ENCODE measurements at regions not wholly inside any gene's neighbourhood (a gene's known extent, or its start where the extent isn't known, plus 50 kb on each side); places are given as distances from the start of the nearest gene placed in this dataset.
"Not testable (repeated sequence)": the region's sequence is repeated elsewhere in the genome, so short reads cannot be mapped to it uniquely, and the experiment has no call there.

DNA sequence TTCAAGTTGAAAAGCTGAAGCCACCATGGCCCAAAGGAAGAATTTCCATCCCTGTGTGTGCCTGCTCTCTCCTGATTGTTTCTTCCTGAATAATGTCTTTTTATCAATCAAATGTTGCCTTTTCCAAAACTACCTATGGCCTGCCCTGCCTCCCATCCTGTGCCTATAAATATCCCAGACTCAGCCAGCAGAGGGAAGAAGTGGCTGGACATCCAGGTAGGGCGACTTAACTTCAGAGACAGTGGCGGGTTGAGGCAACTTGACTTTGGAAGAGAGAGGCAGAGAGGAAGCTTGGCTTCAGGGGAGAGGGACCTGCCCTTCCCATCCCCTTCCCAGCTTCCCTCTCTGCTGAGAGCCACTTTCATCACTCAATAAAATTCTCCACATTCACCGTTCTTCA is 133.0 kb downstream of the LCA5 start:
- Mint-ChIP-seq H3K4me1 (ENCODE audit: low read depth) (peaks cover 10% of the 10 kb centered on the region), H3K4me3 (ENCODE audit: unreplicated experiment) (no peak overlapping the region), H3K9me3 (ENCODE audit: low read depth) (peaks cover 3% of the 10 kb centered on the region), H3K36me3 (ENCODE audit: low read depth) (no peaks in the 10 kb centered on the region), H3K27me3 (ENCODE audit: low read depth) (no peaks in the 10 kb centered on the region), H3K27ac (ENCODE audit: unreplicated experiment) (no peak overlapping the region)
- DNase-seq (ENCODE audit: low spot score), result no peak
- TF ChIP-seq, protein P1, sequence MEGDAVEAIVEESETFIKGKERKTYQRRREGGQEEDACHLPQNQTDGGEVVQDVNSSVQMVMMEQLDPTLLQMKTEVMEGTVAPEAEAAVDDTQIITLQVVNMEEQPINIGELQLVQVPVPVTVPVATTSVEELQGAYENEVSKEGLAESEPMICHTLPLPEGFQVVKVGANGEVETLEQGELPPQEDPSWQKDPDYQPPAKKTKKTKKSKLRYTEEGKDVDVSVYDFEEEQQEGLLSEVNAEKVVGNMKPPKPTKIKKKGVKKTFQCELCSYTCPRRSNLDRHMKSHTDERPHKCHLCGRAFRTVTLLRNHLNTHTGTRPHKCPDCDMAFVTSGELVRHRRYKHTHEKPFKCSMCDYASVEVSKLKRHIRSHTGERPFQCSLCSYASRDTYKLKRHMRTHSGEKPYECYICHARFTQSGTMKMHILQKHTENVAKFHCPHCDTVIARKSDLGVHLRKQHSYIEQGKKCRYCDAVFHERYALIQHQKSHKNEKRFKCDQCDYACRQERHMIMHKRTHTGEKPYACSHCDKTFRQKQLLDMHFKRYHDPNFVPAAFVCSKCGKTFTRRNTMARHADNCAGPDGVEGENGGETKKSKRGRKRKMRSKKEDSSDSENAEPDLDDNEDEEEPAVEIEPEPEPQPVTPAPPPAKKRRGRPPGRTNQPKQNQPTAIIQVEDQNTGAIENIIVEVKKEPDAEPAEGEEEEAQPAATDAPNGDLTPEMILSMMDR (IDR thresholded peaks at IDR 0.05), result peak; percentile 32

DNA sequence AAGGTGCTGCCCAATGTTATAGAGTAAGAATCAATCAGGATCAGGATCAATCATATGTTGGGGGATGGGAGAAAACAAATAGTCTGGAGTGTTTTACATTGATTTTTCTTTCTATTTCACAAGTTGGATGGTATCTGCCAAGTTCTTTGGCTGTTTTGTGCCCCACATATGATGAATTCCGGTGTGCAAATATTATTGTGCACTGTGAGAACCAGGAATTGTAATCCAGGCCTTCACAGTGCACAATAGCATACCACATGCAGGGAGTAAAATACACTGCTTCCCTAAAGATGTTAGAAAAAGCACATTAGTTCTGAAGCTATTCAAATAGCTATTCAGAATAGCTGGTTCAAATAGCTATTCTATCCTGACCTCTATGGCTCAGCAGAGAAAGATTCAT is 133.7 kb downstream of the LCA5 start:
- TF ChIP-seq, protein P1 (IDR thresholded peaks at IDR 0.05), result no peak
- no peak overlapping the region for H3K4me3 Mint-ChIP-seq (ENCODE audit: unreplicated experiment)
- H3K4me1 Mint-ChIP-seq (ENCODE audit: low read depth), result peaks cover 10% of the 10 kb centered on the region

DNA sequence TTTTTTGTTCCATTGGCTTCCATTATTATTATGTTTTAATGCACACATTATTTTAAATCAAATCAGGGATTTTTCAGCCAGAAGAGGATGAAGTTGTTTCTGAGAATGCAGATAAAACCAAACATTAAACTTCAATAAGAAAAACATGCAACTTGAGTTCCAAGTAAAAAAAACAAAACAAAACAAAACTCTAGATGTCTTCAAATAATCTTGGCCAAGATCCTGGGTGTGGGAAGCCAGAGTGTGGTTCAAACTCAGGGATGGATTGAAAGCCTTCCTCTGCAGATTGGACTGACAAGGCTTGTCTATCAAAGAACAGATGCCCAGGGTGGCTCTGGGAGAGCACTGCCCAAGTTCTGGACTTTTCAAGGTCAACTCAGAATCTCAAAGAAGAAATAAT is 134.1 kb downstream of the LCA5 start:
- no peaks in the 10 kb centered on the region for H3K36me3 Mint-ChIP-seq (ENCODE audit: low read depth)
- peaks cover 3% of the 10 kb centered on the region for H3K9me3 Mint-ChIP-seq (ENCODE audit: low read depth)
- TF ChIP-seq, protein P1 (IDR thresholded peaks at IDR 0.05), result no peak
- DNase-seq (ENCODE audit: low spot score), result no peak
- peaks cover 10% of the 10 kb centered on the region for H3K4me1 Mint-ChIP-seq (ENCODE audit: low read depth)
- H3K27ac Mint-ChIP-seq (ENCODE audit: unreplicated experiment), result no peak overlapping the region
- H3K4me3 Mint-ChIP-seq (ENCODE audit: unreplicated experiment), result no peak overlapping the region
- no peaks in the 10 kb centered on the region for H3K27me3 Mint-ChIP-seq (ENCODE audit: low read depth)

More for the DNA sequence above, 133.7 kb downstream of the LCA5 start:
- H3K27ac Mint-ChIP-seq (ENCODE audit: unreplicated experiment), result no peak overlapping the region
- no peaks in the 10 kb centered on the region for H3K36me3 Mint-ChIP-seq (ENCODE audit: low read depth)
- peaks cover 3% of the 10 kb centered on the region for H3K9me3 Mint-ChIP-seq (ENCODE audit: low read depth)
- no peak for DNase-seq (ENCODE audit: low spot score)
- H3K27me3 Mint-ChIP-seq (ENCODE audit: low read depth), result no peaks in the 10 kb centered on the region

DNA sequence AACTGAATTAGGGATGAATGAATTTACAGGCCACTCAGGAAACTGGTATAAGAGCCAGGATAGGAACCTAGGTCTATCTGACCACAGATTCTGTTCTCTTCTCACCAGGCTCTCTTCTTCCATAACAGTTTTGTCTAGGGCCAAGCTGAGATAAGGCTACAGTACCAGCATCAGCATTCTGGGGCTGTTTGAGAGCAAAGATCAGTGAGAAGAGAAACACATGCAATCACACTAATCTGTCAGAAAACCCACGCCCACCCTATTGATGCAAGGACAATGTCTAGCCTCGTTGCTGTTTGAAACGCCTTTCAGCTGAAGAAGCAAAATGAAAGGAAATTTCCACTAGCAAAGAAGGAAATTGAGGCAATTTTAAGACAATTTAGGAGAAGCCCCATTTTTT is 137.7 kb downstream of the LCA5 start:
- Mint-ChIP-seq H3K27ac (ENCODE audit: unreplicated experiment) (no peak overlapping the region), H3K4me1 (ENCODE audit: low read depth) (peaks cover 10% of the 10 kb centered on the region), H3K9me3 (ENCODE audit: low read depth) (no peaks in the 10 kb centered on the region), H3K4me3 (ENCODE audit: unreplicated experiment) (no peak overlapping the region), H3K27me3 (ENCODE audit: low read depth) (no peaks in the 10 kb centered on the region), H3K36me3 (ENCODE audit: low read depth) (no peaks in the 10 kb centered on the region)
- TF ChIP-seq, protein P1 (IDR thresholded peaks at IDR 0.05), result no peak
- no peak for DNase-seq (ENCODE audit: low spot score)

DNA sequence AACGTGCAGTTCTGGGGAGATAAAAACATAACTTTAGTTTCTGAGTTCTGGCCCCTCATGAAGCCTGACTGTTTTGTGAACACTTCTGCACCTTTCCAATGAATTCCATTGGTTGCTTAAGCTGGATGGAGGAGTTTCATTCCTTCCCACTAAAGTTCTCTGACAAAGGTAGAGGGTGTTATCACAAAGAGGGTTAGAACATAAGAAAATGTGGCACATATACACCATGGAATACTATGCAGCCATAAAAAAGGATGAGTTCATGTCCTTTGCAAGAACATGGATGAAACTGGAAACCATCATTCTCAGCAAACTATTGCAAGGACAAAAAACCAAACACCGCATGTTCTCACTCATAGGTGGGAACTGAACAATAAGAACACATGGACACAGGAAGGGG is 138.6 kb downstream of the LCA5 start:
- H3K4me3 Mint-ChIP-seq (ENCODE audit: unreplicated experiment); H3K36me3 Mint-ChIP-seq (ENCODE audit: low read depth); H3K27me3 Mint-ChIP-seq (ENCODE audit: low read depth); DNase-seq (ENCODE audit: low spot score); H3K27ac Mint-ChIP-seq (ENCODE audit: unreplicated experiment); H3K9me3 Mint-ChIP-seq (ENCODE audit: low read depth): not testable (repeated sequence)
- H3K4me1 Mint-ChIP-seq (ENCODE audit: low read depth), result peaks cover 10% of the 10 kb centered on the region

DNA sequence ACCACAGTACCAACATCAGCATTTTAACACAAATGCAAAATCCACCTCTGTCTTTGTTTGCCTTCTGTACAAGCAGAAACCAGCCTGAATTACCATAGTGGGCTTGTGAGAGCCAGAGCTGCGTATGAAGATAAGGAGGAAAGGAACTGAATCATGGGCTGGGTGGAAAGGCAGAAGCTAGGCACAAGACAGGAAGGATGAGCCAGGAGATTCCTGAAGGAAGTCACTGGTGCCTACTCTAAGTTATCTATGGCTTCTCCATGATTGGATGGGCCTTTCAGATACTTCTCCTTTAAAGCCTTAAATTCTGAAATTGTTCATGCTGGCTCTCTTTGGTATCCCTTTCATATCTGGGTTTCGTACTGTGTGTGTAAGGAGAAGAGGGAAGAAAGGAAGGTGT is 140.6 kb downstream of the LCA5 start:
- TF ChIP-seq, protein P1 (IDR thresholded peaks at IDR 0.05), result no peak
- no peaks in the 10 kb centered on the region for H3K36me3 Mint-ChIP-seq (ENCODE audit: low read depth)

More for the DNA sequence above, 140.6 kb downstream of the LCA5 start:
- no peaks in the 10 kb centered on the region for H3K4me1 Mint-ChIP-seq (ENCODE audit: low read depth)
- no peaks in the 10 kb centered on the region for H3K27me3 Mint-ChIP-seq (ENCODE audit: low read depth)
- H3K9me3 Mint-ChIP-seq (ENCODE audit: low read depth), result no peaks in the 10 kb centered on the region
- H3K27ac Mint-ChIP-seq (ENCODE audit: unreplicated experiment), result no peak overlapping the region
- DNase-seq (ENCODE audit: low spot score), result no peak
- no peak overlapping the region for H3K4me3 Mint-ChIP-seq (ENCODE audit: unreplicated experiment)

Measured in chondrocyte (in vitro differentiated cells).